ENCODE measurements at regions not wholly inside any gene's neighbourhood (a gene's known extent, or its start where the extent isn't known, plus 50 kb on each side); places are given as distances from the start of the nearest gene placed in this dataset.

GRCh38 chr5:66324357-66324756, 180.3 kb downstream of the SREK1 start:
- Histone ChIP-seq H2BK12ac (ENCODE audit: low read length) (no peak overlapping the region), H2BK5ac (ENCODE audit: low read length) (no peak overlapping the region), H2BK120ac (ENCODE audit: low read depth, low read length) (no peak overlapping the region), H3K27me3 (ENCODE audit: control insufficient read depth in 3 of 3, insufficient read depth in 3 of 3, low read depth in 1 of 3, low read length in 3 of 3) (no peaks in the 10 kb centered on the region), H3K9ac (ENCODE audit: low read depth, low read length, poor library complexity) (no peak overlapping the region), H3K23ac (ENCODE audit: low read depth, low read length, poor library complexity) (no peak overlapping the region), H3K27ac (replicated peaks; ENCODE audit: low read length) (no peak overlapping the region), H3K4me1 (ENCODE audit: control insufficient read depth in 2 of 2, insufficient read depth in 1 of 2, low read depth in 1 of 2, low read length in 2 of 2) (peaks cover 0 to 6% of the 10 kb centered on the region in 2 donors), H2BK15ac (ENCODE audit: low read length) (no peak overlapping the region), H2AK5ac (ENCODE audit: low read depth, low read length) (peak overlapping the region; percentile 65), H3K4me3 (ENCODE audit: low read length in 2 of 2) (no peak overlapping the region), H3K9me3 (replicated peaks in 1 of 2; ENCODE audit: control insufficient read depth in 2 of 2, insufficient read depth in 1 of 2, low read depth in 1 of 2, low read length in 2 of 2) (no peaks in the 10 kb centered on the region), H3K36me3 (replicated peaks in 1 of 2; ENCODE audit: control insufficient read depth in 2 of 2, insufficient read depth in 2 of 2, low read length in 2 of 2) (no peaks in the 10 kb centered on the region), H3K79me1 (ENCODE audit: low read depth, low read length) (no peaks in the 10 kb centered on the region), H2AFZ (ENCODE audit: low read length) (no peak overlapping the region), H4K8ac (ENCODE audit: low read depth, low read length) (no peak overlapping the region), H3K4me2 (ENCODE audit: insufficient read depth, low read length, poor library complexity, severe bottlenecking) (no peak overlapping the region), H3K18ac (ENCODE audit: low read length) (no peak overlapping the region), H3K4ac (ENCODE audit: low read length) (no peak overlapping the region), H3K14ac (ENCODE audit: low read length) (no peak overlapping the region), H4K91ac (ENCODE audit: low read depth, low read length, poor library complexity) (no peak overlapping the region)
- WGBS, 2 donors (ENCODE audit: extremely low coverage in 2 of 2, insufficient read length in 2 of 2, insufficient replicate concordance in 1 of 2): no CpG with 5 or more reads among the region's 1 CpG
- no peak for DNase-seq (ENCODE audit: low spot score)

GRCh38 chr5:66326276-66326675, 182.2 kb downstream of the SREK1 start:
- Histone ChIP-seq H3K18ac (ENCODE audit: low read length) (no peak overlapping the region), H3K23ac (ENCODE audit: low read depth, low read length, poor library complexity) (no peak overlapping the region), H3K79me1 (ENCODE audit: low read depth, low read length) (no peaks in the 10 kb centered on the region), H3K4me2 (ENCODE audit: insufficient read depth, low read length, poor library complexity, severe bottlenecking) (no peak overlapping the region), H2BK15ac (ENCODE audit: low read length) (no peak overlapping the region), H2BK120ac (ENCODE audit: low read depth, low read length) (no peak overlapping the region), H3K27me3 (ENCODE audit: control insufficient read depth in 3 of 3, insufficient read depth in 3 of 3, low read depth in 1 of 3, low read length in 3 of 3) (no peaks in the 10 kb centered on the region), H2BK12ac (ENCODE audit: low read length) (no peak overlapping the region), H3K4ac (ENCODE audit: low read length) (no peak overlapping the region), H3K14ac (ENCODE audit: low read length) (no peak overlapping the region), H4K91ac (ENCODE audit: low read depth, low read length, poor library complexity) (no peak overlapping the region), H2AK5ac (ENCODE audit: low read depth, low read length) (no peak overlapping the region), H4K8ac (ENCODE audit: low read depth, low read length) (no peak overlapping the region), H3K4me3 (ENCODE audit: low read length in 2 of 2) (no peak overlapping the region), H2AFZ (ENCODE audit: low read length) (no peak overlapping the region), H3K4me1 (ENCODE audit: control insufficient read depth in 2 of 2, insufficient read depth in 1 of 2, low read depth in 1 of 2, low read length in 2 of 2) (peaks cover 0 to 8% of the 10 kb centered on the region in 2 donors), H3K9ac (ENCODE audit: low read depth, low read length, poor library complexity) (no peak overlapping the region), H3K36me3 (replicated peaks in 1 of 2; ENCODE audit: control insufficient read depth in 2 of 2, insufficient read depth in 2 of 2, low read length in 2 of 2) (no peaks in the 10 kb centered on the region), H2BK5ac (ENCODE audit: low read length) (no peak overlapping the region), H3K9me3 (replicated peaks in 1 of 2; ENCODE audit: control insufficient read depth in 2 of 2, insufficient read depth in 1 of 2, low read depth in 1 of 2, low read length in 2 of 2) (no peaks in the 10 kb centered on the region), H3K27ac (replicated peaks; ENCODE audit: low read length) (no peak overlapping the region)
- no CpG with 5 or more reads among the region's 1 CpG for WGBS, 2 donors (ENCODE audit: extremely low coverage in 2 of 2, insufficient read length in 2 of 2, insufficient replicate concordance in 1 of 2)
- no peak for DNase-seq (ENCODE audit: low spot score)

- Histone ChIP-seq H4K8ac (ENCODE audit: low read depth, low read length) (no peak overlapping the region), H3K27ac (replicated peaks; ENCODE audit: low read length) (no peak overlapping the region)
- WGBS, 2 donors (ENCODE audit: extremely low coverage in 2 of 2, insufficient read length in 2 of 2, insufficient replicate concordance in 1 of 2): no CpG with 5 or more reads among the region's 2 CpGs
These were observed 182.9 kb downstream of the SREK1 start for GRCh38 chr5:66327008-66327407.

GRCh38 chr5:66329078-66329477, 185.0 kb downstream of the SREK1 start:
- no peak overlapping the region for H2BK120ac ChIP-seq (ENCODE audit: low read depth, low read length)
- no peak overlapping the region for H2BK12ac ChIP-seq (ENCODE audit: low read length)
- H2BK5ac ChIP-seq (ENCODE audit: low read length): no peak overlapping the region
- no peak overlapping the region for H4K91ac ChIP-seq (ENCODE audit: low read depth, low read length, poor library complexity)
- H3K18ac ChIP-seq (ENCODE audit: low read length): no peak overlapping the region
- no peaks in the 10 kb centered on the region for H3K79me1 ChIP-seq (ENCODE audit: low read depth, low read length)
- no peak overlapping the region for H3K4me3 ChIP-seq (ENCODE audit: low read length in 2 of 2)
- no peak overlapping the region for H3K4ac ChIP-seq (ENCODE audit: low read length)
- no peak overlapping the region for H3K4me2 ChIP-seq (ENCODE audit: insufficient read depth, low read length, poor library complexity, severe bottlenecking)
- H3K23ac ChIP-seq (ENCODE audit: low read depth, low read length, poor library complexity): no peak overlapping the region
- no peak overlapping the region for H2AK5ac ChIP-seq (ENCODE audit: low read depth, low read length)
- no peaks in the 10 kb centered on the region for H3K27me3 ChIP-seq (ENCODE audit: control insufficient read depth in 3 of 3, insufficient read depth in 3 of 3, low read depth in 1 of 3, low read length in 3 of 3)
- peaks cover 0 to 5% of the 10 kb centered on the region in 2 donors for H3K4me1 ChIP-seq (ENCODE audit: control insufficient read depth in 2 of 2, insufficient read depth in 1 of 2, low read depth in 1 of 2, low read length in 2 of 2)
- no peaks in the 10 kb centered on the region for H3K9me3 ChIP-seq (replicated peaks in 1 of 2; ENCODE audit: control insufficient read depth in 2 of 2, insufficient read depth in 1 of 2, low read depth in 1 of 2, low read length in 2 of 2)
- DNase-seq (ENCODE audit: low spot score): no peak
- no peak overlapping the region for H3K27ac ChIP-seq (replicated peaks; ENCODE audit: low read length)
- H3K14ac ChIP-seq (ENCODE audit: low read length): no peak overlapping the region
- H4K8ac ChIP-seq (ENCODE audit: low read depth, low read length): no peak overlapping the region
- WGBS, 2 donors (ENCODE audit: extremely low coverage in 2 of 2, insufficient read length in 2 of 2, insufficient replicate concordance in 1 of 2): no CpG with 5 or more reads among the region's 3 CpGs
- H3K9ac ChIP-seq (ENCODE audit: low read depth, low read length, poor library complexity): no peak overlapping the region
- no peak overlapping the region for H2BK15ac ChIP-seq (ENCODE audit: low read length)
- no peak overlapping the region for H2AFZ ChIP-seq (ENCODE audit: low read length)
- no peaks in the 10 kb centered on the region for H3K36me3 ChIP-seq (replicated peaks in 1 of 2; ENCODE audit: control insufficient read depth in 2 of 2, insufficient read depth in 2 of 2, low read length in 2 of 2)

More at GRCh38 chr5:66327008-66327407, 182.9 kb downstream of the SREK1 start:
- no peak overlapping the region for H2AFZ ChIP-seq (ENCODE audit: low read length)
- H3K4me1 ChIP-seq (ENCODE audit: control insufficient read depth in 2 of 2, insufficient read depth in 1 of 2, low read depth in 1 of 2, low read length in 2 of 2): peaks cover 0 to 7% of the 10 kb centered on the region in 2 donors
- no peak overlapping the region for H3K14ac ChIP-seq (ENCODE audit: low read length)
- no peak overlapping the region for H4K91ac ChIP-seq (ENCODE audit: low read depth, low read length, poor library complexity)
- H3K79me1 ChIP-seq (ENCODE audit: low read depth, low read length): no peaks in the 10 kb centered on the region
- H2BK5ac ChIP-seq (ENCODE audit: low read length): no peak overlapping the region
- no peak overlapping the region for H2AK5ac ChIP-seq (ENCODE audit: low read depth, low read length)
- no peaks in the 10 kb centered on the region for H3K36me3 ChIP-seq (replicated peaks in 1 of 2; ENCODE audit: control insufficient read depth in 2 of 2, insufficient read depth in 2 of 2, low read length in 2 of 2)
- no peak overlapping the region for H3K4me3 ChIP-seq (ENCODE audit: low read length in 2 of 2)
- no peak overlapping the region for H2BK15ac ChIP-seq (ENCODE audit: low read length)
- no peak overlapping the region for H3K9ac ChIP-seq (ENCODE audit: low read depth, low read length, poor library complexity)
- H3K4me2 ChIP-seq (ENCODE audit: insufficient read depth, low read length, poor library complexity, severe bottlenecking): no peak overlapping the region
- no peak for DNase-seq (ENCODE audit: low spot score)
- no peaks in the 10 kb centered on the region for H3K27me3 ChIP-seq (ENCODE audit: control insufficient read depth in 3 of 3, insufficient read depth in 3 of 3, low read depth in 1 of 3, low read length in 3 of 3)
- H2BK120ac ChIP-seq (ENCODE audit: low read depth, low read length): no peak overlapping the region
- no peak overlapping the region for H2BK12ac ChIP-seq (ENCODE audit: low read length)
- H3K4ac ChIP-seq (ENCODE audit: low read length): no peak overlapping the region
- H3K18ac ChIP-seq (ENCODE audit: low read length): no peak overlapping the region
- no peaks in the 10 kb centered on the region for H3K9me3 ChIP-seq (replicated peaks in 1 of 2; ENCODE audit: control insufficient read depth in 2 of 2, insufficient read depth in 1 of 2, low read depth in 1 of 2, low read length in 2 of 2)
- H3K23ac ChIP-seq (ENCODE audit: low read depth, low read length, poor library complexity): no peak overlapping the region

Data from neuronal stem cell (in vitro differentiated cells).